ENCODE measurements at regions not wholly inside any gene's neighbourhood (a gene's known extent, or its start where the extent isn't known, plus 50 kb on each side); places are given as distances from the start of the nearest gene placed in this dataset.

DNA sequence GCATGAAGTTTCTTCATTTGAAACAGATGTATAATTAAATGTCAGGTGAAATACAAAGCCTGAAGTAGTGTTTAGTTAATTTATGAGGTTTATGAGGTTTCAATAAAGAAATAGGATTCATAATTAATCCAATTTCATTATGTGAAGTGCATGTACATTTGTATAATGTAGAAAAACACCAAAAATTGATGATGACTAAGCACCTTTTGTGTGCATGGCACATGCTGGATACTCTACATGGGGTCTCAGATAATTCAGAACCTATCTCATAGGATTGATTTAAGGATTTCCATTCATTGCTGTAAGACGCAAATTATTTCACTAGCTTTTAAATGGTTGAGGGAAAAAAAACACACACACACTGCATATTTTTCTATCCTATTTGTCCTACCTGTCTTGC, 143.9 kb downstream of the ESM1 start:
- H3K27ac Mint-ChIP-seq, result no peak overlapping the region
- intact Hi-C loops (cut with micrococcal nuclease), result loop anchor here (10.0 kb wide), 1 partner anchor 197 kb away; no protein-coding TSS in a partner anchor
- POLR2A ChIA-PET, result interaction anchor here (0.7 kb wide), 1 partner anchor 1674 kb away, joined by 3 read pairs; no protein-coding TSS in a partner anchor

DNA sequence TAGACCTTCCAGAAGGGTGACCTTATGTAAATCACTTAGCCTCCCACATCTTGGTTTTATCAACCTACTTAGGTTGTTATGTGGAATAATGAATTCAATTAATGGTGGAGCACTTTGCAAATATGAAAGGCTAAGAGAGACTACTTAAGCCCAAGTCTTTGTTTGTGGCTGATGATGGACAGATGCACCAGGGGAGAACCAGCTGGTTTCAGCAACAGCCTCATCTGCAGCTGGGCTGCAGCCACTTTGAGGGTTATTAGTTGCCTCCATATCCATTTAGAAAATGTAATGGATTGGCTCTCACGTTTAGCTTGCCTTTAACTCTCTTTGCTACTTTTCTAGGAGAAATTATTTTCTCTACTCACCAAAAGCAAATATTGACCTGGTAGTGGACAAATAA, 146.6 kb downstream of the ESM1 start:
- H3K36me3 Mint-ChIP-seq (ENCODE audit: low read depth), result no peaks in the 10 kb centered on the region
- ATAC-seq (no peak), DNase-seq (no peak)
- POLR2A ChIA-PET, result no interaction called here
- H3K4me3 Mint-ChIP-seq, result no peak overlapping the region
- TF ChIP-seq, protein P1, sequence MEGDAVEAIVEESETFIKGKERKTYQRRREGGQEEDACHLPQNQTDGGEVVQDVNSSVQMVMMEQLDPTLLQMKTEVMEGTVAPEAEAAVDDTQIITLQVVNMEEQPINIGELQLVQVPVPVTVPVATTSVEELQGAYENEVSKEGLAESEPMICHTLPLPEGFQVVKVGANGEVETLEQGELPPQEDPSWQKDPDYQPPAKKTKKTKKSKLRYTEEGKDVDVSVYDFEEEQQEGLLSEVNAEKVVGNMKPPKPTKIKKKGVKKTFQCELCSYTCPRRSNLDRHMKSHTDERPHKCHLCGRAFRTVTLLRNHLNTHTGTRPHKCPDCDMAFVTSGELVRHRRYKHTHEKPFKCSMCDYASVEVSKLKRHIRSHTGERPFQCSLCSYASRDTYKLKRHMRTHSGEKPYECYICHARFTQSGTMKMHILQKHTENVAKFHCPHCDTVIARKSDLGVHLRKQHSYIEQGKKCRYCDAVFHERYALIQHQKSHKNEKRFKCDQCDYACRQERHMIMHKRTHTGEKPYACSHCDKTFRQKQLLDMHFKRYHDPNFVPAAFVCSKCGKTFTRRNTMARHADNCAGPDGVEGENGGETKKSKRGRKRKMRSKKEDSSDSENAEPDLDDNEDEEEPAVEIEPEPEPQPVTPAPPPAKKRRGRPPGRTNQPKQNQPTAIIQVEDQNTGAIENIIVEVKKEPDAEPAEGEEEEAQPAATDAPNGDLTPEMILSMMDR (IDR thresholded peaks at IDR 0.05), result no peak
- H3K27me3 Mint-ChIP-seq, result peaks cover 2% of the 10 kb centered on the region
- H3K4me1 Mint-ChIP-seq (ENCODE audit: low read depth), result peaks cover 13% of the 10 kb centered on the region
- CTCF ChIA-PET, result interaction anchor here (0.7 to 2.9 kb wide), 2 partner anchors 28 to 319 kb away, joined by 3 to 15 read pairs; no protein-coding TSS in a partner anchor
- H3K27ac Mint-ChIP-seq, result no peak overlapping the region
- intact Hi-C loops (cut with micrococcal nuclease), result no loop called here
- H3K9me3 Mint-ChIP-seq, result no peaks in the 10 kb centered on the region

More for the DNA sequence above, 143.9 kb downstream of the ESM1 start:
- TF ChIP-seq, protein P1 (IDR thresholded peaks at IDR 0.05), result no peak
- H3K9me3 Mint-ChIP-seq, result no peaks in the 10 kb centered on the region
- no peak for DNase-seq
- no peak overlapping the region for H3K4me3 Mint-ChIP-seq
- H3K27me3 Mint-ChIP-seq, result peaks cover 2% of the 10 kb centered on the region
- no peak for ATAC-seq
- CTCF ChIA-PET, result interaction anchor here (1.7 to 2.0 kb wide), 2 partner anchors 318 to 324 kb away, joined by 3 to 12 read pairs; partner anchors contain the start of genes GPX8 and SNX18
- H3K36me3 Mint-ChIP-seq (ENCODE audit: low read depth), result no peaks in the 10 kb centered on the region
- peaks cover 16% of the 10 kb centered on the region for H3K4me1 Mint-ChIP-seq (ENCODE audit: low read depth)

DNA sequence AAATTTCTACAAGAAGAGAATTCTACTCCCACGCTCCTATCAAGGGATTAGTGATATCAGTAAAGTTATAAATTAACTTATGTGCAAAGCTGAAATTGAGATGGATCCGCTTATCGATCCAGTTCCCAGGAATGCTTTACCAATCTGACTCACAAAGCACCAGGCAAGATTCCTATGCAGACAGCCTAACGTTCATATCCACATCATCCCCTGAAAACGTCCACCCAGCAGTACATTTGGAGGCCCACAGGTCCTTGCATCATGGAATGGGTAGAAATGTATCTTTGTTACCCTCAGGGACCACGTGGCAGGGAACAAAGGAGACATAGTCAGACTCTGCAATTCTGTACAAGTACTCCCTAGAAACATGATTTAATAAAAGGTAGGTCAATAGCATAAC, 147.4 kb downstream of the ESM1 start:
- POLR2A ChIA-PET, result no interaction called here

DNA sequence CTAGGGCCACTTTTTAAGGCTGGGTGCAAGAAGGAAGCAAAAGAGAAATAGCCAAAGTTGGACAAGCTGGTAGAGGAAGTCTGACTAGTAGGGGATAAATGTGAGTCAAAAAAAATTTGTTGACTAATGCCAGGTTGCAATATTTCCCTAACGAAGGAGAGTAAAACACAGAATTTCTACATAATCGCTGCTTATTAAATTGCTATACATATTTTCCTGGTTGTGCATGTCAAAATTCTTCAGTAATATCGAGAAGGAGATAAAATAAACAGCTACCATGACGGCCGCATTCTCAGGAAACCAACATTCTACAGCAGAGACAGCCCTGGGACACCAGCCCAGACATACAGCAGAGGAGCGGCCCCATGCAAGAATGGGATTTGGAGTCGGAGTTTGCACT, 148.3 kb downstream of the ESM1 start:
- no peak for ATAC-seq

More for the DNA sequence above, 147.4 kb downstream of the ESM1 start:
- H3K27me3 Mint-ChIP-seq, result peaks cover 2% of the 10 kb centered on the region
- CTCF ChIA-PET, result interaction anchor here (2.8 to 2.9 kb wide), 2 partner anchors 29 to 321 kb away, joined by 14 to 15 read pairs; partner anchors contain the start of gene SNX18
- no peaks in the 10 kb centered on the region for H3K36me3 Mint-ChIP-seq (ENCODE audit: low read depth)
- peaks cover 13% of the 10 kb centered on the region for H3K4me1 Mint-ChIP-seq (ENCODE audit: low read depth)
- TF ChIP-seq, protein P1 (IDR thresholded peaks at IDR 0.05), result no peak
- H3K9me3 Mint-ChIP-seq, result no peaks in the 10 kb centered on the region
- intact Hi-C loops (cut with micrococcal nuclease), result no loop called here
- H3K27ac Mint-ChIP-seq, result no peak overlapping the region
- H3K4me3 Mint-ChIP-seq, result no peak overlapping the region
- DNase-seq (no peak), ATAC-seq (no peak)

DNA sequence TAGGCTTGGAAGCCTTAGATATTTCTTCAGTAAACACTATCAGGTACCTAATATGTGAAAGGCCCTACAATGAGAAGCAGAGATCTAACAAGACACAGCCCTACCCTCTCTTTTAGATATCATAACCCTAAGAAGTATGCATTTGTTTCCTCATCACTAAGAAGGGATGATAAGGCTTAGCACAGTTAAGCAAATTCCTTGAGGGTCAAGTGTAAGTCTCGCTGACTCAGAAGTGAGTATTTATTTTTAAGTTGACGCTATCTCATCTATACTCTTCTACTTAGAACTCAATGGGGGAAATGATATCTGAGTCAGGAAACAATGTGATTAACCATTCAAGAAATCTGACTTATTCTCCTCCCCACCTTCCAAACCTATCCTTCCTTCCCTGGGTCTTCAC, 149.7 kb downstream of the ESM1 start:
- H3K4me3 Mint-ChIP-seq, result no peak overlapping the region
- peaks cover 2% of the 10 kb centered on the region for H3K27me3 Mint-ChIP-seq
- DNase-seq (no peak), ATAC-seq (no peak)
- H3K27ac Mint-ChIP-seq, result no peak overlapping the region
- TF ChIP-seq, protein P1 (IDR thresholded peaks at IDR 0.05), result no peak
- POLR2A ChIA-PET, result no interaction called here
- intact Hi-C loops (cut with micrococcal nuclease), result no loop called here
- peaks cover 16% of the 10 kb centered on the region for H3K4me1 Mint-ChIP-seq (ENCODE audit: low read depth)
- no peaks in the 10 kb centered on the region for H3K36me3 Mint-ChIP-seq (ENCODE audit: low read depth)
- no peaks in the 10 kb centered on the region for H3K9me3 Mint-ChIP-seq
- CTCF ChIA-PET, result interaction anchor here (1.1 to 3.9 kb wide), 3 partner anchors 9 to 319 kb away, joined by 3 to 20 read pairs (median 14); partner anchors contain the start of gene SNX18

More for the DNA sequence above, 148.3 kb downstream of the ESM1 start:
- ChIA-PET CTCF (interaction anchor here (1.0 to 2.8 kb wide), 2 partner anchors 14 to 320 kb away, joined by 3 to 14 read pairs; partner anchors contain the start of gene SNX18), POLR2A (no interaction called here)
- Mint-ChIP-seq H3K27ac (no peak overlapping the region), H3K4me1 (ENCODE audit: low read depth) (peaks cover 16% of the 10 kb centered on the region), H3K4me3 (no peak overlapping the region), H3K9me3 (no peaks in the 10 kb centered on the region), H3K27me3 (peaks cover 2% of the 10 kb centered on the region), H3K36me3 (ENCODE audit: low read depth) (no peaks in the 10 kb centered on the region)
- DNase-seq, result no peak
- TF ChIP-seq, protein P1 (IDR thresholded peaks at IDR 0.05), result no peak
- intact Hi-C loops (cut with micrococcal nuclease), result no loop called here

All from activated CD8-positive, alpha-beta T cell treated with anti-CD3 and anti-CD28 coated beads for 36 hours (primary cell).